ENCODE measurements at regions not wholly inside any gene's neighbourhood (a gene's known extent, or its start where the extent isn't known, plus 50 kb on each side); places are given as distances from the start of the nearest gene placed in this dataset.

DNA sequence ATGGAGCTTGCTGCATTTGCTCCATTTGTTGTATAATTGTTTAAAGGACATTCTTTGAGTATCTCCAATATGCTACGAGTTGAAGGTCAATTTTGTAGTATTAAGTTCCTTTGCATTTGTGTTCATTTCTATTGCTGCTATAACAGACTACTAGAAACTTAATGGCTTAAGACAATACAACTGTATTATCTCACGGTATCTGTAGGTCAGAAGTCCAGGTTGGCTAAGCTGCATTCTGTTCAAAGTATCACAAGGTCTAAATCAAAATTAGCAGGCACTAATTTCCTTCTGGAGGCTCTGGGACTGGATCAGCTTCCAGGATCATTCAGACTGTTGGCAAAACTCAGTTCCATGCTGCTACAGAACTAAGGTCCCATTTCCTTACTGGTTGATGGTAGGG lies 340.6 kb downstream of the GXYLT1 start:
- no peaks in the 10 kb centered on the region for H3K79me2 ChIP-seq (ENCODE audit: control insufficient read depth, low read length)
- TF ChIP-seq EZH2phosphoT487 (IDR thresholded peaks at IDR 0.05; ENCODE audit: borderline replicate concordance, low read length) (no peak), CTCF (IDR thresholded peaks at IDR 0.05; ENCODE audit: low read depth, low read length, poor library complexity, severe bottlenecking) (no peak)
- no peaks in the 10 kb centered on the region for H3F3A ChIP-seq (ENCODE audit: control insufficient read depth, insufficient read depth)
- H3K4me1 ChIP-seq (ENCODE audit: control insufficient read depth, low read length) = no peaks in the 10 kb centered on the region
- H3K9me2 ChIP-seq (replicated peaks; ENCODE audit: control insufficient read depth, low read length) = no peaks in the 10 kb centered on the region
- no peak overlapping the region for H3K4me2 ChIP-seq (ENCODE audit: low read length)
- H3K27ac ChIP-seq (ENCODE audit: low read depth, low read length) = no peak overlapping the region
- H3K36me3 ChIP-seq (ENCODE audit: control insufficient read depth, low read length) = no peaks in the 10 kb centered on the region
- H4K20me1 ChIP-seq (ENCODE audit: control insufficient read depth, insufficient read depth, low read depth, low read length) = no peaks in the 10 kb centered on the region
- no peak overlapping the region for H3K4me3 ChIP-seq (ENCODE audit: low read length)
- no peaks in the 10 kb centered on the region for H3K9me3 ChIP-seq (ENCODE audit: control insufficient read depth, insufficient read depth, low read length)
- no peaks in the 10 kb centered on the region for H3K27me3 ChIP-seq (ENCODE audit: control insufficient read depth, low read length)

DNA sequence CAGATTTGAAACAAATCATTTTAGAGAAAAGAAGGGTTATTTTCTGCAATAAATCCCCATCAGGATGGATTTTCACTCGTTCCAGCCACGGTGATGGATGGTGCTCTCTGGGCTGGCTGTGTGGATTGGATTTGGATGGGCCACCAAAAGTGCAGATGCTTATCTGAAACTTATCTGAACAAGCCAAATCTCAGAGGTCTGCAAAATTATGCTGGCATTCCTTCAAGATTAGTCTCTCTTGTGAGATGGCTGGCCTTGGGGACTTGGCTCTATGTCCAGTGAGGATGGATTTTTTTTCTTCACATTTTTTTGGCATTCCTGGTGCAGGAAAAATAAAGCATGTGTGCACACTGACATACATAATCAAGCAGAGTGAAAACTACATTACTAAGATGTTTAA lies 341.9 kb downstream of the GXYLT1 start:
- H3F3A ChIP-seq (ENCODE audit: control insufficient read depth, insufficient read depth) = no peaks in the 10 kb centered on the region
- no peaks in the 10 kb centered on the region for H3K4me1 ChIP-seq (ENCODE audit: control insufficient read depth, low read length)
- no peaks in the 10 kb centered on the region for H3K9me3 ChIP-seq (ENCODE audit: control insufficient read depth, insufficient read depth, low read length)
- no peak overlapping the region for H3K4me3 ChIP-seq (ENCODE audit: low read length)
- no peak overlapping the region for H3K27ac ChIP-seq (ENCODE audit: low read depth, low read length)
- no peaks in the 10 kb centered on the region for H3K36me3 ChIP-seq (ENCODE audit: control insufficient read depth, low read length)
- H3K27me3 ChIP-seq (ENCODE audit: control insufficient read depth, low read length) = no peaks in the 10 kb centered on the region
- TF ChIP-seq EZH2phosphoT487 (IDR thresholded peaks at IDR 0.05; ENCODE audit: borderline replicate concordance, low read length) = no peak
- TF ChIP-seq CTCF (IDR thresholded peaks at IDR 0.05; ENCODE audit: low read depth, low read length, poor library complexity, severe bottlenecking) = no peak
- H3K9me2 ChIP-seq (replicated peaks; ENCODE audit: control insufficient read depth, low read length) = no peaks in the 10 kb centered on the region
- no peaks in the 10 kb centered on the region for H3K79me2 ChIP-seq (ENCODE audit: control insufficient read depth, low read length)
- no peak overlapping the region for H3K4me2 ChIP-seq (ENCODE audit: low read length)
- H4K20me1 ChIP-seq (ENCODE audit: control insufficient read depth, insufficient read depth, low read depth, low read length) = no peaks in the 10 kb centered on the region

DNA sequence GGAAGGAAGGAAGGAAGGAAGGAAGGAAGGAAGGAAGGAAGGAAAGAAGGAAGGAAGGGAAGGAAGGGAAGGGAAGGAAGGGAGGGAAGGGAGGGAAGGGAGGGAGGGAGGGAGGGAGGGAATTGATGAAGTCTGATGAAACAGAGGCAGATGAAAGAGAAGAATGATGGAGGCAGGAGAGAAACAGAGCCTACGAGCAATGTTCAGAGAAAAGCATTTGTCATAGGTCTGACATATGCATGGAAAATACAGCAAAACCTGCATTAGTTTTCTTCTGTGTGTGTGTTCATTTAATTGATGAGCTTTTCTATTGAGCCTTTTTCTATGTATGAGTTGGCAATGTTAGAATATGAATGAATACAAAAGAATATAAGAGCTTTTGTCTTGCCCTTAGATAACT lies 343.4 kb downstream of the GXYLT1 start:
- H3K9me2 ChIP-seq (replicated peaks; ENCODE audit: control insufficient read depth, low read length) = no peaks in the 10 kb centered on the region
- TF ChIP-seq CTCF (IDR thresholded peaks at IDR 0.05; ENCODE audit: low read depth, low read length, poor library complexity, severe bottlenecking) (no peak), EZH2phosphoT487 (IDR thresholded peaks at IDR 0.05; ENCODE audit: borderline replicate concordance, low read length) (no peak)
- no peaks in the 10 kb centered on the region for H3K9me3 ChIP-seq (ENCODE audit: control insufficient read depth, insufficient read depth, low read length)
- no peaks in the 10 kb centered on the region for H3K79me2 ChIP-seq (ENCODE audit: control insufficient read depth, low read length)
- H3K27me3 ChIP-seq (ENCODE audit: control insufficient read depth, low read length) = no peaks in the 10 kb centered on the region
- no peak overlapping the region for H3K27ac ChIP-seq (ENCODE audit: low read depth, low read length)
- H3K4me3 ChIP-seq (ENCODE audit: low read length) = no peak overlapping the region
- H3K4me2 ChIP-seq (ENCODE audit: low read length) = no peak overlapping the region
- no peaks in the 10 kb centered on the region for H3K4me1 ChIP-seq (ENCODE audit: control insufficient read depth, low read length)
- H4K20me1 ChIP-seq (ENCODE audit: control insufficient read depth, insufficient read depth, low read depth, low read length) = no peaks in the 10 kb centered on the region
- no peaks in the 10 kb centered on the region for H3K36me3 ChIP-seq (ENCODE audit: control insufficient read depth, low read length)
- H3F3A ChIP-seq (ENCODE audit: control insufficient read depth, insufficient read depth) = no peaks in the 10 kb centered on the region

GRCh38 chr12:41799671-41800070 lies 345.0 kb downstream of the GXYLT1 start:
- no peaks in the 10 kb centered on the region for H3K36me3 ChIP-seq (ENCODE audit: control insufficient read depth, low read length)

More at GRCh38 chr12:41799671-41800070, 345.0 kb downstream of the GXYLT1 start:
- Histone ChIP-seq H3K4me2 (ENCODE audit: low read length) (no peak overlapping the region), H3K4me1 (ENCODE audit: control insufficient read depth, low read length) (no peaks in the 10 kb centered on the region), H3K4me3 (ENCODE audit: low read length) (no peak overlapping the region), H3K79me2 (ENCODE audit: control insufficient read depth, low read length) (no peaks in the 10 kb centered on the region), H3K9me3 (ENCODE audit: control insufficient read depth, insufficient read depth, low read length) (no peaks in the 10 kb centered on the region), H3K27me3 (ENCODE audit: control insufficient read depth, low read length) (no peaks in the 10 kb centered on the region), H3K27ac (ENCODE audit: low read depth, low read length) (no peak overlapping the region), H4K20me1 (ENCODE audit: control insufficient read depth, insufficient read depth, low read depth, low read length) (no peaks in the 10 kb centered on the region), H3K9me2 (replicated peaks; ENCODE audit: control insufficient read depth, low read length) (no peaks in the 10 kb centered on the region), H3F3A (ENCODE audit: control insufficient read depth, insufficient read depth) (no peaks in the 10 kb centered on the region)
- TF ChIP-seq EZH2phosphoT487 (IDR thresholded peaks at IDR 0.05; ENCODE audit: borderline replicate concordance, low read length) (no peak), CTCF (IDR thresholded peaks at IDR 0.05; ENCODE audit: low read depth, low read length, poor library complexity, severe bottlenecking) (no peak)

Data from DOHH2 (cell line).